ENCODE measurements at regions not wholly inside any gene's neighbourhood (a gene's known extent, or its start where the extent isn't known, plus 50 kb on each side); places are given as distances from the start of the nearest gene placed in this dataset.
"Not testable (repeated sequence)": the region's sequence is repeated elsewhere in the genome, so short reads cannot be mapped to it uniquely, and the experiment has no call there.

DNA sequence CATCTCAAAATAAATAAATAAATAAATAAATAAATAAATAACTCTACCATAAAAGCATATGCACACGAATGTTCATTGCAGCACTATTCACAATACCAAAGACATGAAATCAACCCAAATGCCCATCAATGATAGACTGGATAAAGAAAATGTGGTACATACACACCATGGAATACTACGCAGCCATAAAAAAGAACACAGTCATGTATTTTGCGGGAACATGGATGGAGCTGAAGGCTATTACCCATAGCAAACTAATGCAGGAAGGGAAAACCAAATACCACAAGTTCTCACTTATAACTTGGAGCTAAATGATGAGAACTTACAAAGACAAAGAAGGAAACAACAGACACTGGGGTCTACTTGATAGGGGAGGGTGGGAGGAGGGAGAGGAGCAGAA is 94.1 kb upstream of the CCDC71L start:
- TF ChIP-seq ZNF274 (IDR thresholded peaks at IDR 0.05; ENCODE audit: low read depth, low read length); SUZ12 (IDR thresholded peaks at IDR 0.05; ENCODE audit: extremely low read depth, insufficient read depth, insufficient read length); YY1 (IDR thresholded peaks at IDR 0.05; ENCODE audit: insufficient read depth, insufficient read length): not testable (repeated sequence)
